Testis (tissue), 2 donors: ENCODE measurements at regions not wholly inside any gene's neighbourhood (a gene's known extent, or its start where the extent isn't known, plus 50 kb on each side); places are given as distances from the start of the nearest gene placed in this dataset.

Source experiments
- DNase-seq: peaks from one replicate; pipeline ENCODE4 v3.0.0-alpha.2; 2019
- H3K27ac ChIP-seq, 2 donors: fragments of 200-600 bp; sonication (generic); one replicate each; pipeline ENCODE4 v1.5.1; 2019
- H3K27me3 ChIP-seq: fragments of 200-600 bp; sonication (generic); one replicate; pipeline ENCODE4 v1.5.1; 2019
- H3K36me3 ChIP-seq: fragments of 200-600 bp; sonication (generic); one replicate; pipeline ENCODE4 v1.5.1; 2017; ENCODE audit warnings: low read depth; ENCODE audit errors: missing control alignments
- H3K4me1 ChIP-seq: fragments of 200-600 bp; sonication (generic); one replicate; pipeline ENCODE4 v1.5.1; 2019
- H3K4me3 ChIP-seq, 2 donors: fragments of 200-600 bp; sonication (generic); one replicate each; pipeline ENCODE4 v1.5.1; 2017 to 2019
- H3K9me3 ChIP-seq: fragments of 200-600 bp; sonication (generic); one replicate; pipeline ENCODE4 v1.5.1; 2017
- CTCF ChIP-seq, 3 experiments: fragments of 450-650 bp in 2 of 3; fragments of 200-600 bp in 1 of 3; sonication (generic) in 1 of 3; IDR thresholded peaks; one replicate each; pipeline ENCODE4 v1.5.1; 2016 to 2019; ENCODE audit warnings: antibody characterized with exemption in 3 of 3, mild to moderate bottlenecking in 2 of 3, moderate library complexity in 1 of 3
- POLR2A ChIP-seq: fragments of 450-650 bp; IDR thresholded peaks from one replicate; pipeline ENCODE4 v1.6.1; 2017; ENCODE audit warnings: antibody characterized with exemption, mild to moderate bottlenecking, moderate library complexity
- WGBS, 2 donors: methylation state at CpG; one replicate each; pipeline ENCODE4 v1.1.5; 2018; 5-methylcytosine and 5-hydroxymethylcytosine counted together
- intact Hi-C: fragments of 100-400 bp; cut with DNase I; formaldehyde crosslinking; loops from one replicate; pipeline ENCODE4 v1.15.1; 2023; ENCODE audit warnings: low total_unique reads

GRCh38 chr18:29969876-29970275 is 1072.7 kb downstream of the DSC3 start:
- no peaks in the 10 kb centered on the region for H3K4me1 ChIP-seq
- no peaks in the 10 kb centered on the region for H3K9me3 ChIP-seq
- TF ChIP-seq POLR2A (no peak), CTCF (IDR thresholded peaks at IDR 0.05) (no peak)
- no peak overlapping the region for H3K4me3 ChIP-seq
- no peak overlapping the region for H3K27ac ChIP-seq
- intact Hi-C loops: no loop called here
- H3K27me3 ChIP-seq: no peaks in the 10 kb centered on the region
- H3K36me3 ChIP-seq: no peaks in the 10 kb centered on the region
- DNase-seq: no peak

- no peaks in the 10 kb centered on the region for H3K4me1 ChIP-seq
- H3K27me3 ChIP-seq: no peaks in the 10 kb centered on the region
- TF ChIP-seq CTCF (IDR thresholded peaks at IDR 0.05) (no peak), POLR2A (no peak)
- H3K9me3 ChIP-seq: no peaks in the 10 kb centered on the region
- intact Hi-C loops: no loop called here
- DNase-seq: no peak
- 52 to 66% methylated on average over 3 of the region's 3 CpGs for WGBS, 2 donors
- H3K4me3 ChIP-seq: no peak overlapping the region
- no peak overlapping the region for H3K27ac ChIP-seq
- no peaks in the 10 kb centered on the region for H3K36me3 ChIP-seq
Measured at GRCh38 chr18:29962579-29962978, 1080.0 kb downstream of the DSC3 start.

- DNase-seq: no peak
- Histone ChIP-seq H3K4me3 (no peak overlapping the region), H3K4me1 (no peaks in the 10 kb centered on the region), H3K27me3 (no peaks in the 10 kb centered on the region), H3K27ac (no peak overlapping the region), H3K36me3 (no peaks in the 10 kb centered on the region), H3K9me3 (no peaks in the 10 kb centered on the region)
- TF ChIP-seq CTCF (IDR thresholded peaks at IDR 0.05) (no peak), POLR2A (no peak)
- intact Hi-C loops: no loop called here
Measured at GRCh38 chr18:29960539-29960938, 1082.0 kb downstream of the DSC3 start.

- intact Hi-C loops: no loop called here
Measured at GRCh38 chr18:29930231-29930630, 1112.3 kb downstream of the DSC3 start.

More at GRCh38 chr18:29930231-29930630, 1112.3 kb downstream of the DSC3 start:
- TF ChIP-seq CTCF (IDR thresholded peaks at IDR 0.05) (no peak), POLR2A (no peak)
- Histone ChIP-seq H3K4me3 (no peak overlapping the region), H3K4me1 (no peaks in the 10 kb centered on the region), H3K9me3 (no peaks in the 10 kb centered on the region), H3K36me3 (no peaks in the 10 kb centered on the region), H3K27ac (no peak overlapping the region), H3K27me3 (no peaks in the 10 kb centered on the region)
- DNase-seq: no peak
- WGBS, 2 donors: 26 to 42% methylated on average over 1 of the region's 1 CpG
